Upper lobe of left lung (tissue), 6 donors: ENCODE measurements at regions not wholly inside any gene's neighbourhood (a gene's known extent, or its start where the extent isn't known, plus 50 kb on each side); places are given as distances from the start of the nearest gene placed in this dataset.

Experiments
- ATAC-seq, 2 donors: fragments of 200-7000 bp; cut with Tn5 transposase; one replicate each; pipeline ENCODE4 v1.9.1; 2022; ENCODE audit warnings: mild to moderate bottlenecking in 2 of 2, moderate library complexity in 2 of 2; ENCODE audit not compliant: low FRiP score in 2 of 2
- DNase-seq, 2 donors: peaks; one replicate each; pipeline ENCODE4 v3.0.0-alpha.2; 2019 to 2020
- H3K27ac ChIP-seq, 4 donors: fragments of 200-600 bp; sonication (generic); one replicate each; pipeline ENCODE4 v1.5.1; 2016 to 2019
- H3K27me3 ChIP-seq, 4 donors: fragments of 200-600 bp; sonication (generic); one replicate each; pipeline ENCODE4 v1.5.1; 2017 to 2019
- H3K36me3 ChIP-seq, 4 donors: fragments of 200-600 bp; sonication (generic); one replicate each; pipeline ENCODE4 v1.5.1; 2016 to 2019
- H3K4me1 ChIP-seq, 4 donors: fragments of 200-600 bp; sonication (generic); one replicate each; pipeline ENCODE4 v1.5.1; 2018 to 2019
- H3K4me3 ChIP-seq, 4 donors: fragments of 200-600 bp; sonication (generic); one replicate each; pipeline ENCODE4 v1.5.1; 2017 to 2019; ENCODE audit warnings: mild to moderate bottlenecking in 2 of 4, moderate library complexity in 1 of 4
- H3K9me3 ChIP-seq, 4 donors: fragments of 200-600 bp; sonication (generic); one replicate each; pipeline ENCODE4 v1.5.1; 2018 to 2019
- CTCF ChIP-seq, 6 experiments: fragments of 450-650 bp in 4 of 6; fragments of 200-600 bp in 2 of 6; sonication (generic) in 2 of 6; IDR thresholded peaks; one replicate each; pipeline ENCODE4 v1.5.1; 2016 to 2019; ENCODE audit warnings: antibody characterized with exemption in 6 of 6
- EP300 ChIP-seq, 4 donors: sonication (generic); formaldehyde crosslinking; IDR thresholded peaks; one replicate each; pipeline ENCODE4 v1.5.1; 2017; ENCODE audit warnings: antibody characterized with exemption in 4 of 4, control low read depth in 2 of 4
- POLR2A ChIP-seq, 4 donors: fragments of 450-650 bp; IDR thresholded peaks; one replicate each; pipeline ENCODE4 v1.5.1; 2016 to 2017; ENCODE audit warnings: antibody characterized with exemption in 4 of 4, mild to moderate bottlenecking in 2 of 4
- POLR2AphosphoS5 ChIP-seq, 2 donors: sonication (generic); formaldehyde crosslinking; IDR thresholded peaks; one replicate each; pipeline ENCODE4 v1.5.1; 2017; ENCODE audit warnings: antibody characterized with exemption in 2 of 2
- WGBS, 2 donors: methylation state at CpG; one replicate each; pipeline ENCODE4 v1.1.5; 2017 to 2018; 5-methylcytosine and 5-hydroxymethylcytosine counted together
- donor health status: DM: no; HTN: no; CAD: no; lungs with moderate emphysema.
- donor health status: DM: no; HTN: yes; CAD: no; lungs with severe emphysema.

- WGBS, 2 donors, result 95 to 96% methylated on average over 2 of the region's 2 CpGs
- H3K4me1 ChIP-seq, result peaks cover 0 to 10% (median 7%) of the 10 kb centered on the region in 4 donors
- TF ChIP-seq POLR2AphosphoS5 (IDR thresholded peaks at IDR 0.05) (no peak), CTCF (IDR thresholded peaks at IDR 0.05) (no peak), EP300 (IDR thresholded peaks at IDR 0.05) (no peak), POLR2A (IDR thresholded peaks at IDR 0.05) (no peak)
- no peak overlapping the region for H3K4me3 ChIP-seq
- peaks cover 0 to 9% (median 3%) of the 10 kb centered on the region in 4 donors for H3K27me3 ChIP-seq
- no peaks in the 10 kb centered on the region for H3K36me3 ChIP-seq
- H3K27ac ChIP-seq, result no peak overlapping the region
- no peaks in the 10 kb centered on the region for H3K9me3 ChIP-seq
- no peak for ATAC-seq
- DNase-seq, result no peak
These were observed 107.2 kb upstream of the PRDM1 start for GRCh38 chr6:105978974-105979373.

GRCh38 chr6:105977934-105978504 lies 108.1 kb upstream of the PRDM1 start:
- no peak for ATAC-seq
- TF ChIP-seq CTCF (IDR thresholded peaks at IDR 0.05) (no peak), POLR2A (IDR thresholded peaks at IDR 0.05) (no peak)
- 95 to 99% methylated on average over 4 of the region's 4 CpGs for WGBS, 2 donors
- no peak overlapping the region for H3K27ac ChIP-seq
- H3K4me3 ChIP-seq, result no peak overlapping the region
- peaks cover 0 to 5% (median 1%) of the 10 kb centered on the region in 4 donors for H3K9me3 ChIP-seq
- H3K27me3 ChIP-seq, result peaks cover 0 to 9% (median 3%) of the 10 kb centered on the region in 4 donors
- peaks cover 0 to 10% (median 7%) of the 10 kb centered on the region in 4 donors for H3K4me1 ChIP-seq
- H3K36me3 ChIP-seq, result no peaks in the 10 kb centered on the region
- DNase-seq, result no peak

GRCh38 chr6:105974986-105975385 lies 111.2 kb upstream of the PRDM1 start:
- no peak overlapping the region for H3K27ac ChIP-seq
- H3K27me3 ChIP-seq, result no peaks in the 10 kb centered on the region
- peaks cover 5 to 14% (median 12%) of the 10 kb centered on the region in 4 donors for H3K9me3 ChIP-seq
- H3K4me3 ChIP-seq, result no peak overlapping the region
- H3K36me3 ChIP-seq, result no peaks in the 10 kb centered on the region
- no peak for DNase-seq
- 82 to 98% methylated on average over 2 of the region's 2 CpGs for WGBS, 2 donors
- H3K4me1 ChIP-seq, result no peaks in the 10 kb centered on the region
- TF ChIP-seq EP300 (IDR thresholded peaks at IDR 0.05) (no peak), POLR2AphosphoS5 (IDR thresholded peaks at IDR 0.05) (no peak), POLR2A (IDR thresholded peaks at IDR 0.05) (no peak), CTCF (IDR thresholded peaks at IDR 0.05) (no peak)
- ATAC-seq, result no peak

GRCh38 chr6:105972440-105972839 lies 113.7 kb upstream of the PRDM1 start:
- H3K27me3 ChIP-seq, result no peaks in the 10 kb centered on the region
- H3K27ac ChIP-seq, result no peak overlapping the region
- TF ChIP-seq EP300 (IDR thresholded peaks at IDR 0.05), result no peak
- WGBS, 2 donors, result 91 to 95% methylated on average over 1 of the region's 1 CpG
- H3K4me1 ChIP-seq, result no peaks in the 10 kb centered on the region
- ATAC-seq, result no peak
- DNase-seq, result no peak
- peaks cover 5 to 14% (median 12%) of the 10 kb centered on the region in 4 donors for H3K9me3 ChIP-seq
- no peaks in the 10 kb centered on the region for H3K36me3 ChIP-seq
- H3K4me3 ChIP-seq, result no peak overlapping the region

GRCh38 chr6:105968603-105969333 lies 117.4 kb upstream of the PRDM1 start:
- 78 to 87% methylated on average over 2 of the region's 2 CpGs for WGBS, 2 donors
- ATAC-seq, result no peak
- TF ChIP-seq POLR2A (IDR thresholded peaks at IDR 0.05), result no peak
- TF ChIP-seq POLR2AphosphoS5 (IDR thresholded peaks at IDR 0.05), result no peak
- TF ChIP-seq EP300 (IDR thresholded peaks at IDR 0.05), result no peak
- TF ChIP-seq CTCF (IDR thresholded peaks at IDR 0.05), result no peak

More at GRCh38 chr6:105968603-105969333, 117.4 kb upstream of the PRDM1 start:
- Histone ChIP-seq H3K4me3 (no peak overlapping the region), H3K36me3 (no peaks in the 10 kb centered on the region), H3K27ac (no peak overlapping the region), H3K9me3 (peaks cover 5 to 14% (median 12%) of the 10 kb centered on the region in 4 donors), H3K4me1 (no peaks in the 10 kb centered on the region), H3K27me3 (no peaks in the 10 kb centered on the region)
- no peak for DNase-seq
